Effector memory CD8-positive, alpha-beta T cell (primary cell): ENCODE measurements at regions not wholly inside any gene's neighbourhood (a gene's known extent, or its start where the extent isn't known, plus 50 kb on each side); places are given as distances from the start of the nearest gene placed in this dataset.
A peak's percentile ranks its signal among the peaks of the same experiment; 100 is the strongest.

Experiments used
- ATAC-seq: fragments of 150-1000 bp; cut with Tn5 transposase; replicated peaks from 2 replicates; pipeline ENCODE4 v1.10.0; 2021; ENCODE audit warnings: mild to moderate bottlenecking, moderate library complexity
- DNase-seq, 3 experiments: peaks; one replicate each; pipeline ENCODE4 v3.0.0; 2021
- H3K27ac Mint-ChIP-seq, 2 donors: one replicate each; pipeline ENCODE4 v1.8.0; 2022; ENCODE audit warnings: mild to moderate bottlenecking in 2 of 2, mixed read lengths in 2 of 2, moderate library complexity in 2 of 2
- H3K27me3 Mint-ChIP-seq, 2 donors: one replicate each; pipeline ENCODE4 v1.8.0; 2022; ENCODE audit warnings: mixed read lengths in 2 of 2
- H3K36me3 Mint-ChIP-seq: one replicate; pipeline ENCODE4 v1.8.0; 2022; ENCODE audit warnings: mild to moderate bottlenecking, moderate library complexity, mixed read lengths; ENCODE audit not compliant: insufficient read depth
- H3K4me1 Mint-ChIP-seq, 2 donors: one replicate each; pipeline ENCODE4 v1.8.0; 2022; ENCODE audit warnings: low read depth in 2 of 2, mixed read lengths in 2 of 2
- H3K4me3 Mint-ChIP-seq, 2 donors: one replicate each; pipeline ENCODE4 v1.8.0; 2022; ENCODE audit warnings: mild to moderate bottlenecking in 2 of 2, mixed read lengths in 2 of 2, moderate library complexity in 2 of 2
- H3K9me3 Mint-ChIP-seq, 2 donors: one replicate each; pipeline ENCODE4 v1.8.0; 2022; ENCODE audit warnings: mixed read lengths in 2 of 2

GRCh38 chr16:64305663-64306062 is 816.2 kb downstream of the CDH11 start:
- ATAC-seq (no peak), DNase-seq (no peak)
- H3K27me3 Mint-ChIP-seq = no peaks in the 10 kb centered on the region
- H3K4me3 Mint-ChIP-seq = no peak overlapping the region
- peaks cover 13 to 22% of the 10 kb centered on the region in 2 donors for H3K9me3 Mint-ChIP-seq
- no peaks in the 10 kb centered on the region for H3K4me1 Mint-ChIP-seq
- no peak overlapping the region for H3K27ac Mint-ChIP-seq
- no peaks in the 10 kb centered on the region for H3K36me3 Mint-ChIP-seq

GRCh38 chr16:64304951-64305350 is 816.9 kb downstream of the CDH11 start:
- Mint-ChIP-seq H3K4me3 (no peak overlapping the region), H3K27me3 (no peaks in the 10 kb centered on the region), H3K27ac (no peak overlapping the region), H3K4me1 (no peaks in the 10 kb centered on the region), H3K9me3 (peaks cover 13 to 17% of the 10 kb centered on the region in 2 donors), H3K36me3 (no peaks in the 10 kb centered on the region)
- ATAC-seq (no peak), DNase-seq (no peak)

- no peaks in the 10 kb centered on the region for H3K36me3 Mint-ChIP-seq
- H3K4me1 Mint-ChIP-seq = no peaks in the 10 kb centered on the region
- DNase-seq = no peak
- H3K4me3 Mint-ChIP-seq = no peak overlapping the region
- H3K27me3 Mint-ChIP-seq = no peaks in the 10 kb centered on the region
- H3K9me3 Mint-ChIP-seq = peaks cover 11% of the 10 kb centered on the region in 2 donors
- no peak overlapping the region for H3K27ac Mint-ChIP-seq
- no peak for ATAC-seq
These were observed 817.5 kb downstream of the CDH11 start for GRCh38 chr16:64304396-64304795.

GRCh38 chr16:64297863-64298600 is 823.8 kb downstream of the CDH11 start:
- no peak overlapping the region for H3K4me3 Mint-ChIP-seq
- no peaks in the 10 kb centered on the region for H3K36me3 Mint-ChIP-seq
- no peaks in the 10 kb centered on the region for H3K27me3 Mint-ChIP-seq
- ATAC-seq = no peak
- H3K27ac Mint-ChIP-seq = no peak overlapping the region
- DNase-seq = no peak
- peaks cover 5 to 20% of the 10 kb centered on the region in 2 donors for H3K9me3 Mint-ChIP-seq
- H3K4me1 Mint-ChIP-seq = no peaks in the 10 kb centered on the region

GRCh38 chr16:64295466-64295865 is 826.4 kb downstream of the CDH11 start:
- H3K27me3 Mint-ChIP-seq = no peaks in the 10 kb centered on the region
- DNase-seq (no peak), ATAC-seq (no peak)
- peaks cover 8 to 22% of the 10 kb centered on the region in 2 donors for H3K9me3 Mint-ChIP-seq
- H3K4me3 Mint-ChIP-seq = no peak overlapping the region
- H3K36me3 Mint-ChIP-seq = no peaks in the 10 kb centered on the region
- no peaks in the 10 kb centered on the region for H3K4me1 Mint-ChIP-seq
- H3K27ac Mint-ChIP-seq = no peak overlapping the region

GRCh38 chr16:64292953-64293352 is 828.9 kb downstream of the CDH11 start:
- Mint-ChIP-seq H3K27me3 (no peaks in the 10 kb centered on the region), H3K4me1 (no peaks in the 10 kb centered on the region)
- no peak for ATAC-seq

GRCh38 chr16:64292161-64292560 is 829.7 kb downstream of the CDH11 start:
- no peak for DNase-seq
- Mint-ChIP-seq H3K9me3 (peaks cover 7 to 11% of the 10 kb centered on the region in 2 donors), H3K4me3 (no peak overlapping the region), H3K36me3 (no peaks in the 10 kb centered on the region), H3K27ac (no peak overlapping the region), H3K4me1 (no peaks in the 10 kb centered on the region), H3K27me3 (no peaks in the 10 kb centered on the region)
- no peak for ATAC-seq

More at GRCh38 chr16:64292953-64293352, 828.9 kb downstream of the CDH11 start:
- Mint-ChIP-seq H3K4me3 (no peak overlapping the region), H3K9me3 (peaks cover 11 to 19% of the 10 kb centered on the region in 2 donors), H3K27ac (no peak overlapping the region), H3K36me3 (no peaks in the 10 kb centered on the region)
- DNase-seq = no peak

- ATAC-seq = no peak
- Mint-ChIP-seq H3K9me3 (peaks cover 7 to 8% of the 10 kb centered on the region in 2 donors), H3K36me3 (no peaks in the 10 kb centered on the region), H3K4me1 (no peaks in the 10 kb centered on the region), H3K27me3 (no peaks in the 10 kb centered on the region), H3K27ac (no peak overlapping the region), H3K4me3 (no peak overlapping the region)
- no peak for DNase-seq
These were observed 831.4 kb downstream of the CDH11 start for GRCh38 chr16:64290461-64290860.

GRCh38 chr16:64287655-64288528 is 834.0 kb downstream of the CDH11 start:
- DNase-seq (no peak), ATAC-seq (no peak)
- Mint-ChIP-seq H3K27me3 (no peaks in the 10 kb centered on the region), H3K27ac (no peak overlapping the region), H3K9me3 (peaks cover under 1 to 4% of the 10 kb centered on the region in 2 donors), H3K36me3 (no peaks in the 10 kb centered on the region), H3K4me3 (no peak overlapping the region), H3K4me1 (no peaks in the 10 kb centered on the region)

- Mint-ChIP-seq H3K27ac (no peak overlapping the region), H3K4me1 (no peaks in the 10 kb centered on the region), H3K4me3 (no peak overlapping the region), H3K36me3 (no peaks in the 10 kb centered on the region), H3K27me3 (no peaks in the 10 kb centered on the region), H3K9me3 (peaks cover 4 to 8% of the 10 kb centered on the region in 2 donors)
- DNase-seq = no peak
- ATAC-seq = no peak
These were observed 839.7 kb downstream of the CDH11 start for GRCh38 chr16:64282181-64282580.

- H3K27me3 Mint-ChIP-seq = no peaks in the 10 kb centered on the region
- no peaks in the 10 kb centered on the region for H3K36me3 Mint-ChIP-seq
- no peaks in the 10 kb centered on the region for H3K4me1 Mint-ChIP-seq
- H3K27ac Mint-ChIP-seq = no peak overlapping the region
- ATAC-seq (no peak), DNase-seq (no peak)
- no peak overlapping the region for H3K4me3 Mint-ChIP-seq
- peaks cover 4 to 8% of the 10 kb centered on the region in 2 donors for H3K9me3 Mint-ChIP-seq
These were observed 841.5 kb downstream of the CDH11 start for GRCh38 chr16:64280317-64280716.

- Mint-ChIP-seq H3K4me1 (no peaks in the 10 kb centered on the region), H3K27ac (no peak overlapping the region), H3K9me3 (peaks cover 4 to 8% of the 10 kb centered on the region in 2 donors), H3K27me3 (no peaks in the 10 kb centered on the region), H3K36me3 (no peaks in the 10 kb centered on the region), H3K4me3 (no peak overlapping the region)
- DNase-seq = no peak
- ATAC-seq = no peak
These were observed 843.7 kb downstream of the CDH11 start for GRCh38 chr16:64278196-64278595.

- no peak for DNase-seq
- ATAC-seq = no peak
- Mint-ChIP-seq H3K27me3 (no peaks in the 10 kb centered on the region), H3K9me3 (peaks cover 10 to 14% of the 10 kb centered on the region in 2 donors), H3K4me1 (no peaks in the 10 kb centered on the region), H3K36me3 (no peaks in the 10 kb centered on the region), H3K27ac (no peak overlapping the region), H3K4me3 (no peak overlapping the region)
These were observed 845.2 kb downstream of the CDH11 start for GRCh38 chr16:64276646-64277045.

GRCh38 chr16:64272028-64272427 is 849.8 kb downstream of the CDH11 start:
- no peak overlapping the region for H3K4me3 Mint-ChIP-seq
- no peak for ATAC-seq
- no peaks in the 10 kb centered on the region for H3K4me1 Mint-ChIP-seq
- H3K36me3 Mint-ChIP-seq = no peaks in the 10 kb centered on the region
- DNase-seq = no peak
- no peaks in the 10 kb centered on the region for H3K27me3 Mint-ChIP-seq
- peaks cover 9 to 20% of the 10 kb centered on the region in 2 donors for H3K9me3 Mint-ChIP-seq
- peak overlapping the region in 1 of 2 donors; percentile 75 for H3K27ac Mint-ChIP-seq
